NCI-H2171 treated with DMSO at 0.1 percent for 48 hours (cell line): ENCODE measurements at regions not wholly inside any gene's neighbourhood (a gene's known extent, or its start where the extent isn't known, plus 50 kb on each side); places are given as distances from the start of the nearest gene placed in this dataset.

Experiments used
- DNase-seq: peaks from one replicate; lab custom pipeline; 2025; lab: John Stamatoyannopoulos, UW

DNA sequence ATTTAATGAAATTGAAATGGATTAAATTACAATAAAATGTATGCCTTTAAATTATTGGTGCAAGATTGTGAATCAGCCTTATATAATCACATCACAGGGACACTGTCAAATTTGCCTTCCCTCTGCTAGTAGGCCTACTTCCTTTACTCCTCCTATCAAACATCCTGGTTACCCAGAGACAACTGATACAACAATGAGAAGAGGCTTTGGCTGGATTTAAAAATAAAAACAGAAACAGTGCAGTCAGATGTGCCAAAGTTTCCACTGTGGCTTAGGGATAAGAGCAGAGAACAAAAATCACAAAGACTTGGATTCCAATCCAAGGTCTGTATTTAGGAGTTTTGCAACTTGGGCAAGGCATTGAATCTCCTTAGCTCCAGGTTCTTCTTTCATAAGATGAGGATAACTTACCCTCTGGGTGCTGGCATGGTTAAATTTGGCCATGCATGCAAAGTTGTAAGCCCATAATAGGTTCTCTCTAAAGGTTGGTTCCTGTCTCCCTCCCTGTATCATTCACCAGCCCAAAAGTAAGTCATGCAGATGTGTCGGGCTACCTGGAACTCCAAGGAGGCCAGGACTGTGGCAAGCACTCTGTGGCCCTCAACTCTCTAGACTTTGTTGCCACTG lies 99.3 kb upstream of the LRATD1 start:
- DNase-seq: no peak

GRCh38 chr2:14535156-14535555 lies 97.4 kb upstream of the LRATD1 start:
- DNase-seq: no peak

DNA sequence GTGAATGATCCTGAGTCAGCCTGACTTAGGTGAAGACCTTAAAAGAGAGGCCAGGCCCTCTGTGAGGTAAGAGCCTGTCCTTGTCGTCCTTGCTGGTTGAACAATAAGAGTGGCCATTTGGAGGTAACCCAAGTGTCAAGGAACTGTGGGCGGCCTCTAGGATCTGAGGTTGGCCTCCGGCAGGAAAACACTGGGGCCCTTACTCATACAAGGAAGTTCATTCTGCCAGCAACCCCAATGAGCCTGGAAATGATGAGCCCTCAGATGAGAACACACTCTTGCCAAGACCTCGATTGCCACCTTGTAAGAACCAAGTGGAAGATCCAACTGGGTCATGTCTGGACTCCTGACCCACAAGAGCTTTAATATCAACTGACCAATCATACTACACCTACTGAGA lies 95.5 kb upstream of the LRATD1 start:
- DNase-seq: no peak

DNA sequence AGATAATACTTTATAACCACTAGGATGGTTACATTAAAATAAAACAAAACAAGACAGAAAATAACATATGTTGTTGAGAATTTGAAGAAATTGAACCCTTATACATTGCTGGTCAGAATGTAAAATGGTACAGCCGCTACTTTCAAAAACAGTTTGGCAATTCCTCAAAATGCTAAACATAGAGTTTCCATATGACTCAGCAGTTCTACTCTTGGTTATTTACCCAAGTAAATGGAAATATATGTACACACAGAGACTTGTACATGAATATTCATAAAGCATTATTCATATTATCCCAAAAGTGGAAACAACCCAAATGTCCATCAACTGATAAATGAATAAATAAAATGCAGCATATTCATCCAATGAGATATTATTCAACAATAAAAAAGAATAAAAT lies 92.5 kb upstream of the LRATD1 start:
- no peak for DNase-seq

DNA sequence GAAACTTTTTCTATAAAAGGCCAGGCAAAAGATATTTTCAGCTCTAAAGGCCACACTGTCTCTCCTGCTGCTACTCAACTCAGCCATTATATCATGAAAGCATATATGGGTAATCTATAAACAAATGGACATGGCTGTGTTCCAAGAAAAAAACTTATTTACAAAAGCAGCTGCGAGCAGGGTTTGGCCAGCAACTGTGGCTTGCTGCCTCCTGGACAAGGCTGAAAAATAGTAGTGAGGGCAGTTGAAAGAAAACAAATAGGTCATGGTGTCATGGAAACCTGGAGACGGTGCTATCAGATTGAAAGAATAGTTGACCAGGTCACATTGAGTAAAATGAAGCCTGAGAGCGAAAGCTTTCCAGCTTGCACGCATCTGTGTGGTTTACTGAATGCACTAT lies 89.2 kb upstream of the LRATD1 start:
- no peak for DNase-seq

GRCh38 chr2:14544247-14544646 lies 88.3 kb upstream of the LRATD1 start:
- DNase-seq: no peak

GRCh38 chr2:14547830-14548229 lies 84.7 kb upstream of the LRATD1 start:
- DNase-seq: no peak

- no peak for DNase-seq
Measured at GRCh38 chr2:14550658-14551057, 81.9 kb upstream of the LRATD1 start.

- no peak for DNase-seq
Measured at GRCh38 chr2:14551069-14551468, 81.4 kb upstream of the LRATD1 start.

DNA sequence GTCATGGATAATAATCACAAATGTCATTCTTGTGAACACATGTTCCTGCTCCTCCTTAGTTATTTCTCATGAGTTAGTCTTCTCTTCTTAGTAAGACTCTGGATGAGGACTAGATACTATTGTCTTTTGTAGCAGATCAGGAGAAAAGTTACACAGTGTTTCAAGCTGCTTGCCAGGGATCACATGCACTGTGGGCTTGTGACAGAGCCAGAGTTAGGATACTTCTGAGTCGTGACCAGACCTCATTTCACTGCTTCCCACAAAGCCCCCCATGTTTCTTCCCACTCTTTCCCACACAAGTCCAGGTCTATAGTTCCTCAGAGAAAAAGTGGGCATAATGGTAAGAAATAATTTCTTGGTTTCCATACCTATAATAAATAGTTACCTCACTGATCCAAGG lies 80.2 kb upstream of the LRATD1 start:
- no peak for DNase-seq

DNA sequence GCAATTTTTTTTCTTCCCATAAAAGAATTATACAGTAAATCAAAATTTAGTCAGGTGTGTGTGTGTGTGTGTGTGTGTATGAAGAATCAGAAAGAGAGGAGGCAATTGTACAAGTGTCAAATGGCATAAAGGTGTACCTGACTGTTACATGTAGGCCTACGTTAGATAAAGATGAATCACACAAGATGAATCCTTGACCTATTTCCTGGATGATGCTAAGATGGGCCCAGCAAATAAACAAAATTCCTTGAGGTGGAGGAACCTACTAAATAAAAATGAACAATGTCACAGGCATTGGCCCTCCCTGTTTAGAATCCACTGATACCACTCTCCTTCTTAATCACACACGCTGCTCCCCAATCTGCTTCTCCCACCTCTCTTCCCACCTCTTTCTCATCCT lies 79.7 kb upstream of the LRATD1 start:
- DNase-seq: no peak

- no peak for DNase-seq
Measured at GRCh38 chr2:14554849-14555545, 77.5 kb upstream of the LRATD1 start.

DNA sequence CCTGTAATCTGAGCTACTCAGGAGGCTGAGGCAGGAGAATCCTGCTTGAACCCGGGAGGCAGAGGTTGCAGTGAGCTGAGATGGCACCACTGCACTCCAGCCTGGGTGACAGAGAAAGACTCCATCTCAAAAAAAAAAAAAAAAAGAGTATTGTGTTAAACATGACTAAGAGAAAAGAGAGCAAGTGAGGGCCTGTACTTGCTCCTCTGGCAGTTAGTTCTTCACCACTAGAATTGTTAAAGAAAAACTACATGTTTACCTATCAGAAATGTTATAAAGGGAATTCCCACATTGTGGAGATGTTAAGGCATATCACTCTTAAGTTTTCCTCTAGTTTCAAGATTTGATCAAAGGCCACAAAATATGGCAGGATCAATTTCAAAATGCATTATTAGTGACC lies 75.4 kb upstream of the LRATD1 start:
- DNase-seq: no peak

GRCh38 chr2:14557916-14558315 lies 74.6 kb upstream of the LRATD1 start:
- no peak for DNase-seq

GRCh38 chr2:14558335-14558919 lies 74.1 kb upstream of the LRATD1 start:
- no peak for DNase-seq

GRCh38 chr2:14560716-14561115 lies 71.8 kb upstream of the LRATD1 start:
- no peak for DNase-seq

GRCh38 chr2:14563324-14563723 lies 69.2 kb upstream of the LRATD1 start:
- DNase-seq: no peak

DNA sequence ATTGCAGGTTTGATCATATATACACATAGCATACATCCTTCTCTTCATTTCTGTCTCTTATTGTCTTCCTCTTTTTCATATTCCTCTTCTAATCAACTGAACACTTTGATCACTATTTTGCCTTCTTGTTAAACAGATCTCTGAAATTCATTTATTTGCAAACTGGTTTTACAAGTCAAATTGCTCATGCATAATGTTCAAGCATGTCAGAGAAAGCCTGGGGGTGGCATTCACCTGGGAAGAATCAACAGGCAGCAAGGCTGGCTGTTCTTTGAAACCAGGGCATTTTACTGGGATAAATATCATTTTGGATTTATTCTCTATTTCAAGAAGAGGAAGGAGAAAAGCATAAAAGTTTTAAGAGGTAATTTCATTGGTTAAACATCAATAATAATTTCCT lies 66.9 kb upstream of the LRATD1 start:
- no peak for DNase-seq

DNA sequence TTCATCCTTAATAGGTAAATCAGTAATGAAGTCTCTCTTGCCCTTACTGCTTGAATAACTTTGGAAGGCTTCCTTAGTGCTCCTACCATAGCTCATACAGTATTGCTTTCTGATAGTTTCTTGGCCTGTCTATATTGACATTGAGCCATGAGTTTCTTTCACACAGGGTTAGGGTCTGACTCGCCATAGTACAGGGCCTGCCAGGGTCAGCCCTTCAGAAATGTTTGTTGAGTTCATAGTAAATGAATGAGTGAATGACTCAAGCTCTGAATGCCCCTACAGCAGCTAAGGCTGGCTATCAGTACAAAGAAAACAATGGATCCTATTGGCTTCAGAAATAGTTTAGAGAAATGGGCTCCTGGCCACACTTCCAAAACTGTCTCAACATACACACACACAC lies 65.0 kb upstream of the LRATD1 start:
- DNase-seq: no peak

DNA sequence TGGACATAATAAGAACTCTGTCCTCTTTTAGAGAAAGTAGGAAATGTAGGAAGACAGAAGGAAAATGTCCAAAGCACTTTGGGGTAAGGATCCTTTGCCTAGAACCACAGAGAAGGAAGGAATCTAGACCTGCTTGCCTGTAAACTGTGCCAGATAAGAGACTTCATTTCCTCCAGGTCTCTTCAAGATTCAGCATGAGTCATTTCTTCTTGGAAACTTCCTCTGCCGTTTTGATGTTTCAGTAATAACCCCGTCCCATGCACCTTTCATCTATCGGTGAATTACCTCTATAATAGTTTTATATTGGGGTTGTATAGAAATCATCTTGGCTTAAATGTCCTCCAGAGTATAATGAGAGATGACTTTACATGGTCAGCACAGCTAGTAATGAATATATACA lies 63.2 kb upstream of the LRATD1 start:
- no peak for DNase-seq

DNA sequence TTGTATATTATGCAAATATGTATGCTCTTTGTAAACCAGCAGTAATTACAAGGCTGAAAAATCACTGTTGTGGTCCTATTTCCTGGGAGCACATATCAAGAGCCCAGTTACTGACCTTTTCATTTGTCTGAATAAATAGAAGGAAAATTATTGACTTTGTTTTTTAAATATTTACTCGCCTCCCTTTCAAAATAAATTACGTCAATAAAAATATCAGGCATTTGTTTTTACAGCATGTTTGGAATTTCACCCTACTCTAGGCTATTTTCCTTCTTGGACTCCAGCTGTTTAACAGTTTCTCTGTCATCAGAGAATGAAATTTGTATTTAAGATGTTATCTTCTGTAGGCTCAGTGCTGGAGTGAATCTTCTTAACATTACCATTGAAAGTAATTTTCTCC lies 59.9 kb upstream of the LRATD1 start:
- no peak for DNase-seq

- no peak for DNase-seq
Measured at GRCh38 chr2:14577843-14578242, 54.7 kb upstream of the LRATD1 start.
